Aorta (tissue), 5 donors: ENCODE measurements at regions not wholly inside any gene's neighbourhood (a gene's known extent, or its start where the extent isn't known, plus 50 kb on each side); places are given as distances from the start of the nearest gene placed in this dataset.
A peak's percentile ranks its signal among the peaks of the same experiment; 100 is the strongest.

Experiments
- ATAC-seq: fragments of 200-7000 bp; cut with Tn5 transposase; one replicate; pipeline ENCODE4 v1.9.1; 2022; ENCODE audit warnings: moderate library complexity; ENCODE audit not compliant: low FRiP score
- DNase-seq, 2 donors: peaks; one replicate each; pipeline ENCODE4 v3.0.0-alpha.2; 2020
- H3K27ac ChIP-seq, 2 donors: one replicate each; pipeline ENCODE4 v1.5.1; 2013; ENCODE audit warnings: low read length in 2 of 2, mild to moderate bottlenecking in 2 of 2, moderate library complexity in 2 of 2, control low read depth in 1 of 2, inconsistent platforms in 1 of 2, low read depth in 1 of 2
- H3K27me3 ChIP-seq, 2 donors: one replicate each; pipeline ENCODE4 v1.6.1; 2013; ENCODE audit warnings: control low read depth in 1 of 2, low read length in 1 of 2, mild to moderate bottlenecking in 1 of 2, moderate library complexity in 1 of 2; ENCODE audit not compliant: insufficient read depth in 2 of 2, control insufficient read depth in 1 of 2
- H3K36me3 ChIP-seq, 2 donors: one replicate each; pipeline ENCODE4 v1.6.1; 2013; ENCODE audit warnings: control low read depth in 1 of 2, low read length in 1 of 2, mild to moderate bottlenecking in 1 of 2; ENCODE audit not compliant: insufficient read depth in 2 of 2, control insufficient read depth in 1 of 2
- H3K4me1 ChIP-seq, 2 donors: one replicate each; pipeline ENCODE4 v1.6.1; 2013; ENCODE audit warnings: low read length in 2 of 2, control low read depth in 1 of 2, mild to moderate bottlenecking in 1 of 2, moderate library complexity in 1 of 2; ENCODE audit not compliant: insufficient read depth in 2 of 2, control insufficient read depth in 1 of 2
- H3K4me3 ChIP-seq, 2 donors: one replicate each; pipeline ENCODE4 v1.5.1; 2013; ENCODE audit warnings: low read length in 2 of 2, control low read depth in 1 of 2, mild to moderate bottlenecking in 1 of 2
- H3K9me3 ChIP-seq: one replicate; pipeline ENCODE4 v1.6.1; 2013; ENCODE audit warnings: mild to moderate bottlenecking, low read length; ENCODE audit not compliant: control insufficient read depth
- WGBS, 2 donors: extraction: QIAGEN DNeasy Blood & Tissue Kit; methylation state at CpG; one replicate each; pipeline ENCODE4 v1.1.7; 2013; 5-methylcytosine and 5-hydroxymethylcytosine counted together
- intact Hi-C, 2 donors: fragments of 100-400 bp; cut with DNase I; formaldehyde crosslinking; loops; one replicate each; pipeline versions ENCODE4 v1.14.2 to v1.15.0; 2022
- donor health status: healthy with polysubstance abuse.
- donor health status: Bipolar disorder and iron deficiency.
- donor health status: DM: no; HTN: no; CAD: no.
- donor health status: DM: no; HTN: no; CAD: no.
- donor health status: DM: yes; HTN: yes; CAD: no.

DNA sequence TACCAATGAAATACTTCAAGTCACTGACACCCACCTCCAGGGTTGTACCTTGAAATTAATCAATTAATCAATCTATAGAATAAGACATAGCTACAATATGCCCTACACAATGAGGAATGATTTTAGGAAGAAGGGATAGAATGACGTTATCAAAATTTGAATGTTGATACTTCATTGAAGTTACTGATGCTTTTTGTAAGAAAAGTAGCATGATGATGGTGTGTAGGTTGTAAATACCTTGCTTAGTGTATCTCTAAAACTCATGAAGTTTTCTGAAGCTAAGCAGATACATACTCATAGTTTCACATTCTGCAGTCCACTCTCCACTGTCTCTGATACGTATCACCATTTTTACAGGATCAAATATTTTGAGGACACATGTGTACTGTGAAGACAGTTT is 670.4 kb upstream of the GOT2 start:
- Histone ChIP-seq H3K9me3 (no peaks in the 10 kb centered on the region), H3K36me3 (no peaks in the 10 kb centered on the region), H3K27me3 (no peaks in the 10 kb centered on the region), H3K4me3 (no peak overlapping the region), H3K27ac (no peak overlapping the region), H3K4me1 (no peaks in the 10 kb centered on the region)
- WGBS, 2 donors = 84 to 92% methylated on average over 2 of the region's 2 CpGs
- DNase-seq = no peak
- ATAC-seq = no peak
- intact Hi-C loops = no loop called here

DNA sequence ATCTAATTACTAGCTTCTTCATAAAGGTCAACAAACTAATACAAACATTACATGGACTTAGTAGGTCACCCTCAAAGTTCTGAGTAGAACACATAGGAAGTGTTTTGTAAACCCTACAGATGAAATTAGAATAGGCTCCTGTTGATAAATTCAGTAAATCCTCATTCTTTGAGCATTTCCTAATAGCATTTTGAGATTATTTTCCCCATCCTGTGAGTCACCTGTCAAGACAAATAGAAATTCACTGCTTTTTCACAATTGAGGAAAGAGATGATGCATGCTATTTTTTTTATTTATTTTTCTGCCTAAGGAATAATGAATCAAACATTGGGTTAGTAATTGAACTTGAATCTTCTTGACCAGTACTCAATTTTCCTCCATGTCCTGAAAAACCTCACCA is 666.7 kb upstream of the GOT2 start:
- Histone ChIP-seq H3K27me3 (no peaks in the 10 kb centered on the region), H3K27ac (no peak overlapping the region), H3K36me3 (no peaks in the 10 kb centered on the region), H3K9me3 (no peaks in the 10 kb centered on the region), H3K4me1 (no peaks in the 10 kb centered on the region), H3K4me3 (no peak overlapping the region)
- no peak for DNase-seq
- intact Hi-C loops = no loop called here
- ATAC-seq = no peak

DNA sequence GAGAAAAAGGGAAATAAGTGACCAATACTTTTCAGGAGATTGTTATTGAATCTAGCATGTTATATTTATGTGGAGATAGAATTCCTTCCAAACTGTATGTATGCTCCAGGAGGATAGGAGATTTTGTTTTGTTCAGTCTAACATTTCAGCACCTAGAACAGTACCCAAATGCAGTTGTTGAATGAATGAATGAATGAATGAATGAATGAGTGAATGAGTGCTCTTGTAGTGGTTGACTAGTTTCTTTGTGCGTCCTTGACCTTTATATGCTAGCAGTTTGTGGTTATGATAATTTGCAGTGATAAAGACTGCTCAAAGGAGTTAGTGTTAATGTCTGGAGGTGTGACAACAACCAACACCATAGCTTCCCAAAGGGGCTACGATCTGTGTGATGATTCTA is 663.5 kb upstream of the GOT2 start:
- WGBS, 2 donors = 74 to 82% methylated on average over 2 of the region's 2 CpGs
- H3K4me3 ChIP-seq = no peak overlapping the region
- H3K4me1 ChIP-seq = no peaks in the 10 kb centered on the region
- ATAC-seq (no peak), DNase-seq (no peak)
- H3K9me3 ChIP-seq = no peaks in the 10 kb centered on the region
- intact Hi-C loops = no loop called here
- no peaks in the 10 kb centered on the region for H3K27me3 ChIP-seq
- H3K36me3 ChIP-seq = no peaks in the 10 kb centered on the region
- no peak overlapping the region for H3K27ac ChIP-seq

DNA sequence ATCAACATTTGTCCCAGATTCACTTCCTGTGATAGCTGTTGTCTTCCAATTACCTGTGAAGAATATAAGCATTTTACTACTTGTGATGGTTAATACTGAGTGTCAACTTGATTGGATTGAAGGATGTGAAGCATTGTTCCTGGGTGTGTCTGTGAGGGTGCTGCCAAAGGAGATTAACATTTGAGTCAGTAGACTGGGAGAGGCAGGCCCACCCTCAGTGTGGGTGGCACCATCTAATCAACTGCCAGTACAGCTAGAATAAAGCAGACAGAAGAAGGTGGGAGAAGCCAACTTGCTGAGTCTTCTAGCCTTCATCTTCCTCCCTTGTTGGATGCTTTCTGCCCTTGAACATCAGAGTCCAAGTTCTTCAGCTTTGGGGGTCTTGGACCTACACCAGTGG is 660.4 kb upstream of the GOT2 start:
- ATAC-seq = no peak
- H3K4me3 ChIP-seq = no peak overlapping the region
- H3K36me3 ChIP-seq = no peaks in the 10 kb centered on the region
- H3K27ac ChIP-seq = no peak overlapping the region
- no peaks in the 10 kb centered on the region for H3K4me1 ChIP-seq
- no peak for DNase-seq
- intact Hi-C loops = no loop called here
- no peaks in the 10 kb centered on the region for H3K27me3 ChIP-seq
- H3K9me3 ChIP-seq = no peaks in the 10 kb centered on the region

DNA sequence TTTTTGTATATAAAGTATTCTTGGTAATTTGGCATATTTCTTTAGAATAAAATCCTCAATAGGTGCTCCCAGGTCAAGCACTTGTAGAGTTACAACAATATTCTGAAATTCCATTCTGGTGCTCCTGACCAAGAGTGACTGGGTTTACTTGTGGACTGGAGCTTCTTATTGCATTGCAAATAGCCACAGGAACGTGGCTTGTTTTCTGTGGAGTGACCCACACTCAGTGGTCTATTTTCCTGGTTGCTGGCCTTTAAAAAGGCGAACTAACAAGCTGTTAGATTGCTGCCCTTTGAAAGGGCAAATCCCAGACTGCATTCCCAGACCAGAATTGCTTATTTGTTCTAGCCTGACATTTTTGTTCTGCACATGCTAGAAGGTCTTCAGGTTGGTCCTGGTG is 658.8 kb upstream of the GOT2 start:
- 26 to 40% methylated on average over 2 of the region's 2 CpGs for WGBS, 2 donors
- H3K27me3 ChIP-seq = no peaks in the 10 kb centered on the region
- no peaks in the 10 kb centered on the region for H3K36me3 ChIP-seq
- H3K27ac ChIP-seq = no peak overlapping the region
- no peaks in the 10 kb centered on the region for H3K4me1 ChIP-seq
- no peak overlapping the region for H3K4me3 ChIP-seq
- intact Hi-C loops = no loop called here
- DNase-seq = no peak
- H3K9me3 ChIP-seq = no peaks in the 10 kb centered on the region
- ATAC-seq = no peak

DNA sequence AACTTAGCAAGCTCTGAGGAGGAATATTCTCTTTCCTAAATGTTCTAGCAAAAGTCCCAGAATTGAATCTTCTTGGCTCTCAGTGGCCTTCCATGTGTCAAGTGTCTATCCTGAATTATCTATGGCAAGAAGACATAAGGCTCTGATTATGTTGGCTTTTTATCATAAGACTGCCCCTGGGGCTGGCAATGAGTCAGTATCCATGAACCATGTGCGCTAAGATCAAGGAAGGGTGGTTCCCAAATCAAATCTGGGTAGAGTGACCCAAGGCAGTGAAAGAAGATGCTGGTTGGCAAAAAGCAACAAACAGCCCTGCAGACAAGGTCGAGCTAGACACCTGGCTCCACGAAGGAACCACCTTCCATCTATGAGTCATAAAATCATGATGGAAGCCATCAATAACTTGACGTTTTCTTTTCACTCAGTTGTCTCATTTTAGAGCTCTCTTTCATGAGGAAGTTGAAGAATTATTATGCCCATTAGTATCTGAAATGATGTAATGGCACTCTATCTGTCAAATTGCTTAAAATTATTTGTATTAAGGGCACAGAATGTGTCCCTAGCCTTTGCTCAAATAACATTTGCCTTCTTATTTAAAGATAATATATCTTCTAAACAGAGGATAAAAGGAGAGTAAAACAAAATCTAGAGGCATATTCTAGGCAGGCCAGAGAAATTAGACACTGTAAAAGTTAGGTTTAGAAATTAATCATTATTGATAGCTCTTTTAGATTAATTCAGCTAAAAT is 657.7 kb upstream of the GOT2 start:
- no peak for ATAC-seq
- Histone ChIP-seq H3K9me3 (no peaks in the 10 kb centered on the region), H3K4me3 (no peak overlapping the region), H3K36me3 (no peaks in the 10 kb centered on the region), H3K4me1 (no peaks in the 10 kb centered on the region), H3K27ac (no peak overlapping the region), H3K27me3 (no peaks in the 10 kb centered on the region)
- intact Hi-C loops = no loop called here
- 18 to 33% methylated on average over 4 of the region's 4 CpGs for WGBS, 2 donors
- no peak for DNase-seq

DNA sequence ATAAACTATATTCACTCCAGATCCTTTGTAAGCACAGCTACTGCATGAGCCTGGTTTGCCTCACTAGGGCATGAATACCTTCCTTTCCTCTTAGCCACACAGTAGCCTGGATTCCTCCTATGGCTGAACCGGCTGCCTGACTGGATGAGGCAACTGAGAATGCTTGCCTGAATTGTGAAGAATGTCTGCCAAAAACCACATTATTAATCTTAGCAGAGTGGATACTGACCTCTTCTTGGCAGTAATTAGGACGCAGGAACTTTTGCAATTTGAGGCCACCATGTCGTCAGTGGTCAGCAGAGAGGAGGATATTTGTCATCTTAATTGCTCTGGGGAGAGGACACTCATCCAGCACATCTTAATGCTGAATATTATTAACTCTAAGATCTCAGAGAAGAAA is 651.8 kb upstream of the GOT2 start:
- peak; percentile 57 for ATAC-seq
- DNase-seq = no peak
- 3 to 4% methylated on average over 3 of the region's 3 CpGs for WGBS, 2 donors
- Histone ChIP-seq H3K4me3 (no peak overlapping the region), H3K27ac (no peak overlapping the region), H3K9me3 (no peaks in the 10 kb centered on the region), H3K27me3 (peaks cover 0 to under 1% of the 10 kb centered on the region in 2 donors), H3K4me1 (no peaks in the 10 kb centered on the region), H3K36me3 (no peaks in the 10 kb centered on the region)
- intact Hi-C loops = no loop called here

DNA sequence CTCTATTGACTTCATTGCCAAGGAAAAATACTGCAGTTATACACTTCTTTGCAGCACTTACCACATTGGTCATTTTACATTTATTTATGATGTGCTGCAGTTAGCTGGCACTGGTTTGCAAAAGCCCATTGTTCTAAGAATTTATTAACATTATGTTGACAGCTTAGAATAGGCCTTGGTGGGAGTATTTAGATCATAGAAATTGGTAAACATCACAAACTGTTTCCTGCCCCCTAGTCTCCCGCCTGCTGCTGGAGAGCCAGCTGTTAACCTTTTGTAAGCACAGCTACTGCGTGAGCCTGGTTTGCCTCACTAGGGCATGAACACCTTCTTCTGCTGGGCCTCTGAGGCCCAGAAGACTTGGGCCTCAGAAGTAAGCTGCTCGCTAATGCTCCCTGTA is 651.4 kb upstream of the GOT2 start:
- no peak overlapping the region for H3K27ac ChIP-seq
- H3K4me3 ChIP-seq = no peak overlapping the region
- H3K9me3 ChIP-seq = no peaks in the 10 kb centered on the region
- 67 to 78% methylated on average over 3 of the region's 3 CpGs for WGBS, 2 donors
- intact Hi-C loops = no loop called here
- DNase-seq = no peak
- H3K27me3 ChIP-seq = peaks cover 0 to 2% of the 10 kb centered on the region in 2 donors
- no peaks in the 10 kb centered on the region for H3K36me3 ChIP-seq
- no peak for ATAC-seq
- no peaks in the 10 kb centered on the region for H3K4me1 ChIP-seq

DNA sequence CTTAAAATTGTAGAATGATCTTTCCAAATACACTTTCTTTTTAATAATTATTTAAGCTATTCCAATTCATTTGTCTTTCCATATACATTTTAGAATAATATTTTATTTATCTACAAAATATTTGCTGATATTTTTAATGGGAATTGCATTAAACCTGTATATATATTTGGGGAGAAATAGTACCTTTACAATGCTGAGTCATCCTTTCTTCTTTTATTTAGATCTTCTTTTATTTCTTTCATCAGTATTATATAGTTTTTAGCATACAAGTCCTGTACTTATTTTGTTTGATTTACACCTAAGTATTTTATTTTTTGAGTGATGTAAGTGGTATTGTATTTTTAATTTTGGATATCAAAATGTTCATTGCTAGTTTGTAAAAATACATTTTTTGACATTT is 639.5 kb upstream of the GOT2 start:
- Histone ChIP-seq H3K4me1 (no peaks in the 10 kb centered on the region), H3K27me3 (no peaks in the 10 kb centered on the region), H3K36me3 (no peaks in the 10 kb centered on the region), H3K9me3 (no peaks in the 10 kb centered on the region), H3K27ac (no peak overlapping the region), H3K4me3 (no peak overlapping the region)
- ATAC-seq (no peak), DNase-seq (no peak)
- intact Hi-C loops = no loop called here
